HG02938 (cell line): ENCODE measurements at regions not wholly inside any gene's neighbourhood (a gene's known extent, or its start where the extent isn't known, plus 50 kb on each side); places are given as distances from the start of the nearest gene placed in this dataset.

Source experiments
- ATAC-seq: cut with Tn5 transposase; IDR thresholded peaks from one replicate; pipeline ENCODE4 v1.9.1; 2021; ENCODE audit warnings: mild to moderate bottlenecking, moderate library complexity; ENCODE audit not compliant: unreplicated experiment

GRCh38 chr2:4134551-4135550 is 431.5 kb downstream of the DCDC2C start:
- no peak for ATAC-seq

- no peak for ATAC-seq
These were observed 432.4 kb downstream of the DCDC2C start for GRCh38 chr2:4135765-4136164.

GRCh38 chr2:4139316-4139715 is 435.9 kb downstream of the DCDC2C start:
- no peak for ATAC-seq

GRCh38 chr2:4139731-4140130 is 436.4 kb downstream of the DCDC2C start:
- no peak for ATAC-seq

GRCh38 chr2:4140281-4140970 is 437.1 kb downstream of the DCDC2C start:
- ATAC-seq, result no peak

- ATAC-seq, result no peak
These were observed 441.4 kb downstream of the DCDC2C start for GRCh38 chr2:4144731-4145130.

GRCh38 chr2:4151521-4151920 is 448.1 kb downstream of the DCDC2C start:
- ATAC-seq, result no peak

GRCh38 chr2:4152051-4152450 is 448.7 kb downstream of the DCDC2C start:
- ATAC-seq, result no peak

- ATAC-seq, result no peak
These were observed 465.5 kb downstream of the DCDC2C start for GRCh38 chr2:4168834-4169233.

- ATAC-seq, result no peak
These were observed 471.4 kb downstream of the DCDC2C start for GRCh38 chr2:4174796-4175195.

GRCh38 chr2:4175343-4175742 is 472.0 kb downstream of the DCDC2C start:
- no peak for ATAC-seq

GRCh38 chr2:4180631-4181030 is 477.3 kb downstream of the DCDC2C start:
- ATAC-seq, result no peak

- no peak for ATAC-seq
These were observed 477.7 kb downstream of the DCDC2C start for GRCh38 chr2:4181062-4181461.

GRCh38 chr2:4188561-4188960 is 485.2 kb downstream of the DCDC2C start:
- ATAC-seq, result no peak

- ATAC-seq, result no peak
These were observed 487.2 kb downstream of the DCDC2C start for GRCh38 chr2:4190548-4190947.

- ATAC-seq, result no peak
These were observed 488.7 kb downstream of the DCDC2C start for GRCh38 chr2:4192119-4192518.

- ATAC-seq, result no peak
These were observed 511.2 kb downstream of the DCDC2C start for GRCh38 chr2:4214444-4215205.

GRCh38 chr2:4217737-4218136 is 514.4 kb downstream of the DCDC2C start:
- no peak for ATAC-seq

GRCh38 chr2:4219101-4219500 is 515.7 kb downstream of the DCDC2C start:
- no peak for ATAC-seq

- no peak for ATAC-seq
These were observed 516.2 kb downstream of the DCDC2C start for GRCh38 chr2:4219571-4219970.

GRCh38 chr2:4221434-4221833 is 518.1 kb downstream of the DCDC2C start:
- ATAC-seq, result no peak
